Prostate gland (tissue), 2 donors: ENCODE measurements at regions not wholly inside any gene's neighbourhood (a gene's known extent, or its start where the extent isn't known, plus 50 kb on each side); places are given as distances from the start of the nearest gene placed in this dataset.

Experiments
- POLR2A ChIP-seq: fragments of 450-650 bp; IDR thresholded peaks from one replicate; pipeline ENCODE4 v1.6.1; 2016; ENCODE audit warnings: antibody characterized with exemption, mild to moderate bottlenecking
- POLR2AphosphoS5 ChIP-seq: sonication (generic); formaldehyde crosslinking; IDR thresholded peaks from one replicate; pipeline ENCODE4 v1.6.1; 2017; ENCODE audit warnings: antibody characterized with exemption
- TF ChIP-seq, protein P1 (sequence below), 4 experiments: fragments of 200-600 bp in 2 of 4; fragments of 450-650 bp in 2 of 4; sonication (generic) in 2 of 4; IDR thresholded peaks; 1 replicate in 3 of 4; 2 replicates in 1 of 4; pipeline ENCODE4 v1.5.1; 2016 to 2019; ENCODE audit warnings: antibody characterized with exemption in 4 of 4, mild to moderate bottlenecking in 2 of 4, moderate library complexity in 2 of 4

DNA sequence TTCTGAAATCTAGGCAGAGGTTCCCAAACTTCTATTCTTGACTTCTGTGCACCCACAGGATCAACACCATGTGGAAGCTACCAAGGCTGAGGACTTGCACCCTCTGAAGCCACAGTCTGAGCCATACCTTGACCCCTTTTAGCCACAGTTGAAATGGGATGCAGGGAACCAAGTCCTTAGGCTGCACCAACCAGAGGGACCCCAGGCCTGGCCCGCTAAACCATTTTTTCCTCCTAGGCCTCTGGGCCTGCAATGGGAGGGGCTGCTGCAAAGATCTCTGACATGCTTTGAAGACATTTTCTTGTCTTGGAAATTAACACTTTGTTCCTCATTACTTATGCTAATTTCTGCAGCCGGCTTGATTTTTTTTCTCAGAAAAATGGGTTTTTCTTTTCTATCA is 133.9 kb upstream of the TSPAN8 start:
- TF ChIP-seq POLR2AphosphoS5 = no peak
- TF ChIP-seq, protein P1, sequence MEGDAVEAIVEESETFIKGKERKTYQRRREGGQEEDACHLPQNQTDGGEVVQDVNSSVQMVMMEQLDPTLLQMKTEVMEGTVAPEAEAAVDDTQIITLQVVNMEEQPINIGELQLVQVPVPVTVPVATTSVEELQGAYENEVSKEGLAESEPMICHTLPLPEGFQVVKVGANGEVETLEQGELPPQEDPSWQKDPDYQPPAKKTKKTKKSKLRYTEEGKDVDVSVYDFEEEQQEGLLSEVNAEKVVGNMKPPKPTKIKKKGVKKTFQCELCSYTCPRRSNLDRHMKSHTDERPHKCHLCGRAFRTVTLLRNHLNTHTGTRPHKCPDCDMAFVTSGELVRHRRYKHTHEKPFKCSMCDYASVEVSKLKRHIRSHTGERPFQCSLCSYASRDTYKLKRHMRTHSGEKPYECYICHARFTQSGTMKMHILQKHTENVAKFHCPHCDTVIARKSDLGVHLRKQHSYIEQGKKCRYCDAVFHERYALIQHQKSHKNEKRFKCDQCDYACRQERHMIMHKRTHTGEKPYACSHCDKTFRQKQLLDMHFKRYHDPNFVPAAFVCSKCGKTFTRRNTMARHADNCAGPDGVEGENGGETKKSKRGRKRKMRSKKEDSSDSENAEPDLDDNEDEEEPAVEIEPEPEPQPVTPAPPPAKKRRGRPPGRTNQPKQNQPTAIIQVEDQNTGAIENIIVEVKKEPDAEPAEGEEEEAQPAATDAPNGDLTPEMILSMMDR (IDR thresholded peaks at IDR 0.05) = no peak
- no peak for TF ChIP-seq POLR2A
